ENCODE measurements at regions not wholly inside any gene's neighbourhood (a gene's known extent, or its start where the extent isn't known, plus 50 kb on each side); places are given as distances from the start of the nearest gene placed in this dataset.

GRCh38 chr2:12183032-12183645 lies 436.7 kb downstream of the LPIN1 start:
- TF ChIP-seq CTCF (IDR thresholded peaks at IDR 0.05): no peak
- no peak for TF ChIP-seq POLR2A (IDR thresholded peaks at IDR 0.05)
